SK-N-MC (cell line): ENCODE measurements at regions not wholly inside any gene's neighbourhood (a gene's known extent, or its start where the extent isn't known, plus 50 kb on each side); places are given as distances from the start of the nearest gene placed in this dataset.

Experiments used
- EZH2 ChIP-seq: fragments of 200-600 bp; sonication (generic); IDR thresholded peaks from one replicate; pipeline ENCODE4 v1.6.1; 2017; ENCODE audit warnings: antibody characterized with exemption
- FOXP2 ChIP-seq: optimal IDR thresholded peaks from 2 replicates; pipeline ENCODE3; 2011; ENCODE audit warnings: mild to moderate bottlenecking, moderate library complexity; ENCODE audit not compliant: insufficient read depth; ENCODE audit errors: extremely low read length, control extremely low read depth
- POLR2AphosphoS5 ChIP-seq: IDR thresholded peaks from 2 replicates; pipeline ENCODE4 v1.6.1; 2012; ENCODE audit warnings: mild to moderate bottlenecking, low read depth, low read length, borderline replicate concordance

GRCh38 chr9:30718483-30718882 lies 1666.0 kb upstream of the ACO1 start:
- TF ChIP-seq EZH2 (no peak), POLR2AphosphoS5 (no peak), FOXP2 (no peak)
